ENCODE measurements at regions not wholly inside any gene's neighbourhood (a gene's known extent, or its start where the extent isn't known, plus 50 kb on each side); places are given as distances from the start of the nearest gene placed in this dataset.

- H4K20me1 ChIP-seq (ENCODE audit: insufficient read depth, low read length): no peaks in the 10 kb centered on the region
- intact Hi-C loops (cut with micrococcal nuclease): no loop called here
- no peak for ATAC-seq (ENCODE audit: low read depth)
- TF ChIP-seq POLR2A (IDR thresholded peaks at IDR 0.05; ENCODE audit: low read depth, low read length) (no peak), FOS (IDR thresholded peaks at IDR 0.05; ENCODE audit: low read depth, low read length) (no peak), CEBPB (IDR thresholded peaks at IDR 0.05; ENCODE audit: low read depth, low read length) (no peak), USF2 (IDR thresholded peaks at IDR 0.05; ENCODE audit: low read depth, low read length) (no peak), MAFK (IDR thresholded peaks at IDR 0.05; ENCODE audit: low read depth, low read length) (no peak), RAD21 (IDR thresholded peaks at IDR 0.05; ENCODE audit: low read length) (no peak), BHLHE40 (IDR thresholded peaks at IDR 0.05; ENCODE audit: low read depth, low read length) (no peak), MAZ (IDR thresholded peaks at IDR 0.05; ENCODE audit: borderline replicate concordance, low read depth, low read length) (no peak), CTCF (conservative IDR thresholded peaks at IDR 0.05; ENCODE audit: low read depth, low read length) (no peak), ELK1 (IDR thresholded peaks at IDR 0.05; ENCODE audit: borderline replicate concordance, low read depth, low read length) (no peak), RFX5 (IDR thresholded peaks at IDR 0.05; ENCODE audit: low read depth, low read length) (no peak), CHD1 (IDR thresholded peaks at IDR 0.05; ENCODE audit: low read depth, low read length) (no peak), SMC3 (IDR thresholded peaks at IDR 0.05; ENCODE audit: low read depth, low read length) (no peak), MXI1 (IDR thresholded peaks at IDR 0.05; ENCODE audit: borderline replicate concordance, low read depth, low read length) (no peak), RCOR1 (IDR thresholded peaks at IDR 0.05; ENCODE audit: insufficient replicate concordance, low read length) (no peak), NFE2L2 (IDR thresholded peaks at IDR 0.05; ENCODE audit: low read depth, low read length) (no peak)
- peaks cover 5% of the 10 kb centered on the region; the same call in 1 of the 2 replicates for H3K4me1 ChIP-seq (ENCODE audit: control insufficient read depth, insufficient read depth, low read length)
- in situ Hi-C loops (cut with MboI; ENCODE audit: low sequenced_read_pairs): no loop called here
- H4K5ac ChIP-seq (ENCODE audit: low read depth, low read length): no peak overlapping the region
- H3K79me1 ChIP-seq (ENCODE audit: low read depth in 1 of 2, low read length in 2 of 2): no peaks in the 10 kb centered on the region
- no peak overlapping the region for H2BK120ac ChIP-seq (ENCODE audit: low read depth, low read length)
- peaks cover 3% of the 10 kb centered on the region; the same call in 1 of the 2 replicates for H3K9me1 ChIP-seq (ENCODE audit: insufficient read depth, low read length)
- H3K9me3 ChIP-seq (ENCODE audit: control insufficient read depth, insufficient read depth, low read length): no peaks in the 10 kb centered on the region
- H4K91ac ChIP-seq (ENCODE audit: insufficient read depth, low read depth, low read length): no peak overlapping the region
- DNase-seq: no peak
- H2AFZ ChIP-seq (replicated peaks; ENCODE audit: low read length, poor library complexity): no peak overlapping the region
- no TSS peak for BruUV-seq (replicated peaks)
- H3K23ac ChIP-seq (ENCODE audit: low read depth, low read length): no peak overlapping the region
- no peak overlapping the region for H3K14ac ChIP-seq (replicated peaks; ENCODE audit: low read depth, low read length)
- H4K8ac ChIP-seq (ENCODE audit: low read depth in 2 of 2, low read length in 2 of 2): no peak overlapping the region
- no peaks in the 10 kb centered on the region for H3K36me3 ChIP-seq (ENCODE audit: control insufficient read depth, insufficient read depth, low read length)
- H3K4ac ChIP-seq (ENCODE audit: low read depth, low read length): no peak overlapping the region
- no peak overlapping the region for H3K4me3 ChIP-seq (ENCODE audit: insufficient read depth, low read depth, low read length)
- H3K27ac ChIP-seq (ENCODE audit: insufficient read depth, low read length): no peak overlapping the region
- H3K9ac ChIP-seq (ENCODE audit: low read depth, low read length): no peak overlapping the region
- H2BK20ac ChIP-seq (ENCODE audit: low read depth, low read length): no peak overlapping the region
- dilution Hi-C loops (cut with HindIII; ENCODE audit: low sequenced_read_pairs, unreplicated experiment): no loop called here
- no peak overlapping the region for H3K4me2 ChIP-seq (ENCODE audit: low read depth, low read length)
- ChIA-PET CTCF (interaction anchor here (0.6 to 1.0 kb wide), 2 partner anchors 8 to 12 kb away, joined by 3 to 4 read pairs; no protein-coding TSS in a partner anchor), POLR2A (ENCODE audit: unreplicated experiment) (no interaction called here)
- no peak overlapping the region for H2AK5ac ChIP-seq (ENCODE audit: low read depth, low read length)
- H3K27me3 ChIP-seq (ENCODE audit: control insufficient read depth, insufficient read depth, low read length): no peaks in the 10 kb centered on the region
- H3K18ac ChIP-seq (ENCODE audit: low read depth, low read length): no peak overlapping the region
- no peak overlapping the region for H2BK5ac ChIP-seq (ENCODE audit: low read depth, low read length, poor library complexity, severe bottlenecking)
- H3K56ac ChIP-seq (ENCODE audit: extremely low read depth, insufficient read depth, low read length): no peak overlapping the region
- no peak overlapping the region for H2AK9ac ChIP-seq (replicated peaks; ENCODE audit: low read depth, low read length, poor library complexity)
- WGBS, 2 experiments (ENCODE audit: extremely low coverage in 2 of 2, insufficient read length in 1 of 2): no CpG with 5 or more reads among the region's 3 CpGs
- H2BK15ac ChIP-seq (ENCODE audit: low read depth, low read length): no peak overlapping the region
Measured at GRCh38 chr13:80137994-80138393, 202.9 kb downstream of the SPRY2 start.

Data from IMR-90 (cell line).